RWPE1 (cell line): ENCODE measurements at regions not wholly inside any gene's neighbourhood (a gene's known extent, or its start where the extent isn't known, plus 50 kb on each side); places are given as distances from the start of the nearest gene placed in this dataset.

Source experiments
- CTCF ChIA-PET: fragments of 350-600 bp; sonication (Branson Sonifier 250); formaldehyde crosslinking; extraction: SDS; loops from one replicate; lab custom pipeline; 2021; lab: Yijun Ruan, JAX
- POLR2A ChIA-PET: fragments of 400-600 bp; formaldehyde crosslinking; extraction: SDS; loops from one replicate; lab custom pipeline; 2020; ENCODE audit warnings: antibody characterized with exemption; ENCODE audit not compliant: low non-redundant PET; lab: Yijun Ruan, JAX
- DNase-seq: peaks from one replicate; pipeline ENCODE4 v3.0.0; 2012; ENCODE audit warnings: low spot score
- H3K27ac ChIP-seq: fragments of 450-650 bp; 2 replicates; pipeline ENCODE4 v1.5.1; 2017
- TF ChIP-seq, protein P1 (sequence below): fragments of 450-650 bp; conservative IDR thresholded peaks from 2 replicates; pipeline ENCODE4 v1.5.1; 2017; ENCODE audit warnings: low read depth, mild to moderate bottlenecking

DNA sequence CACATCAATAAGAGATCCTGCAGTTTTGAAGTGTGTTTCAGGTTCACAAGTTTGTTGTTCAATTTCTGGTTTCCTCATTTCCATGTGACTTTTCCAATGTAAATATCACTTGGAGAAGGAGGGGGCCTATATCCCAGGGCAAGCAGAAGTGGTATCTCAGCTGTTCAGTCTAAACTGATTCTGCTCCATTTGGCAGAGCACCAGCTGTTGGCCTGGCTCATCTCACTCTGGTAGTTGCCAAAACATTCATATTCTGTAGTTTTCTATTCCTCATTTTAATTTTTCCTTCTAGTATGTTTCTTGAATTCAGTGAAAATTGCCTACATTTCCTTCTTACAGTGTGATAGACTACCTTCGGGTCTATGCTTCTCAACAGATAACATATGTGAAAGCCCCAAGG lies 101.8 kb upstream of the TAC1 start:
- ChIA-PET CTCF (no interaction called here), POLR2A (no interaction called here)
- TF ChIP-seq, protein P1, sequence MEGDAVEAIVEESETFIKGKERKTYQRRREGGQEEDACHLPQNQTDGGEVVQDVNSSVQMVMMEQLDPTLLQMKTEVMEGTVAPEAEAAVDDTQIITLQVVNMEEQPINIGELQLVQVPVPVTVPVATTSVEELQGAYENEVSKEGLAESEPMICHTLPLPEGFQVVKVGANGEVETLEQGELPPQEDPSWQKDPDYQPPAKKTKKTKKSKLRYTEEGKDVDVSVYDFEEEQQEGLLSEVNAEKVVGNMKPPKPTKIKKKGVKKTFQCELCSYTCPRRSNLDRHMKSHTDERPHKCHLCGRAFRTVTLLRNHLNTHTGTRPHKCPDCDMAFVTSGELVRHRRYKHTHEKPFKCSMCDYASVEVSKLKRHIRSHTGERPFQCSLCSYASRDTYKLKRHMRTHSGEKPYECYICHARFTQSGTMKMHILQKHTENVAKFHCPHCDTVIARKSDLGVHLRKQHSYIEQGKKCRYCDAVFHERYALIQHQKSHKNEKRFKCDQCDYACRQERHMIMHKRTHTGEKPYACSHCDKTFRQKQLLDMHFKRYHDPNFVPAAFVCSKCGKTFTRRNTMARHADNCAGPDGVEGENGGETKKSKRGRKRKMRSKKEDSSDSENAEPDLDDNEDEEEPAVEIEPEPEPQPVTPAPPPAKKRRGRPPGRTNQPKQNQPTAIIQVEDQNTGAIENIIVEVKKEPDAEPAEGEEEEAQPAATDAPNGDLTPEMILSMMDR: no peak
- no peak for DNase-seq
- no peak overlapping the region for H3K27ac ChIP-seq

DNA sequence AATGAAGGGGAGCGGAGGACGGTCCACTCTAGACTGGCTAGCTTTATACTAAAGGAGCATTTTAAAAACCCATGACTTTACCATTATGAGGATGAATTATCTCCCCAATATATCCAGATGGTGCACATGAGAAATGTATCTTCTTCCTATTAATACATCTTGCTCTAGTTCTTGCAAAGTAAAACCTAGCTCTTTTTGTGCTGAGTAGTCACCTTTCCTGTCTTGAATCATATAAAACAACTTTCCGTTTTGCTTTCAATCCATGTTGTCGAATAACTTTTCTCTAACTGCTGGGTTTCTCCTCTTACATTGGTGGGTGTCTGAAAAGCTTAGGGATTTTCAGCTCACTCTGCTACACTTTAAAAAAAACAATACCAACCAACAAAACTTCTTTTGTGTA lies 96.3 kb upstream of the TAC1 start:
- TF ChIP-seq, protein P1: no peak
- POLR2A ChIA-PET: no interaction called here
- CTCF ChIA-PET: interaction anchor here (0.6 kb wide), 1 partner anchor 206 kb away, joined by 3 read pairs; no protein-coding TSS in a partner anchor
- no peak overlapping the region for H3K27ac ChIP-seq
- DNase-seq: no peak

DNA sequence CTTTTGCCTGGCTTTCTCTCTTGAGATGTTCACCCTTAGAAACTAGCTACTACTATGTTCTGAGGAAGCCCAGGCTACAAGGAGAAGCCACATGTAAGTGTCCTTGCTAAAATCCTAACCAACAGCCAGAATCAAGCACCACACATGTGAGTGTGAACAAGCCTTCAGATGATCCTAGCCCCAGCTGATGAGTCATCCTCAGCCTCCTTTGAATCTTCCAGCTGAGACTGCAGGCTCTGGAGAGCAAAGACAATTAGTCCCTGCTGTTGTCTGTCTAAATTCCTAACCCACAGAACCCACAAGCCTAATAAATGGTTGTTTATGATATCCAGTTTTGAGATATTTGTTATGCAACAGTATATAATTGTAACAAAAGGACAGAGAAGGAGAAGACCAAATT lies 92.8 kb upstream of the TAC1 start:
- TF ChIP-seq, protein P1: no peak
- POLR2A ChIA-PET: no interaction called here
- H3K27ac ChIP-seq: no peak overlapping the region
- DNase-seq: no peak
- CTCF ChIA-PET: no interaction called here

DNA sequence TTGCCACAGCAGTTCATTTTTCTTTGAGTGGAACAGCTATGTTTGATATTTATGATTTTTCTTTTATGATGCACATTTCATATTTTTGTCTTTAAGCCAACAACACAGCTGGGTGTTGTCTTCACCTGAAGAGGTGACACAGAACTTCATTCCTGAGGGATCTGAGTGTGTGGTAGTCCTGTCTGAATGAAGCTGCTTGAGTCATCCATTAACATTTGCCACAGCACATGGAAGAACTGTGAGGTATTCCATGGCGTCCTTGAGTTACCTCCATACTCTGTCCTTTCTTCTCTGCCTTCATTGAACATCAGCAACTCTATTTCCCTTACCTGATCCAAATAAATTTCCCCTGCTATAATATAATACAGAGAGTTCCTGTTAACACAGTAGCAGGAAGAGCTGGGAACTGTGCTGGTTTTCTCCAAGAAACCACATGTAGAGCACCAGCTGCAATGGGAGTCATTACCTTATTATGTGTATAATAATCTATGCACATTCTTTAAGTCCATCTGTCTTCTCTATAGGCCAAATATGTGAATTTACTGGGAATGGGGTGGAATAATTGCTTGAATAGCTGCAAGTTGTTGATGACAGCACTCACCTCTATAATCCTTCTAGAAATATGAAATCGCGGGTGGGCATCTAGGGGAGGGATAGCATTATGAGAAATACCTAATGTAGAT lies 72.4 kb upstream of the TAC1 start:
- TF ChIP-seq, protein P1: no peak
- no peak overlapping the region for H3K27ac ChIP-seq
- ChIA-PET CTCF (interaction anchor here (0.6 kb wide), 1 partner anchor 18 kb away, joined by 3 read pairs; no protein-coding TSS in a partner anchor), POLR2A (no interaction called here)
- no peak for DNase-seq

DNA sequence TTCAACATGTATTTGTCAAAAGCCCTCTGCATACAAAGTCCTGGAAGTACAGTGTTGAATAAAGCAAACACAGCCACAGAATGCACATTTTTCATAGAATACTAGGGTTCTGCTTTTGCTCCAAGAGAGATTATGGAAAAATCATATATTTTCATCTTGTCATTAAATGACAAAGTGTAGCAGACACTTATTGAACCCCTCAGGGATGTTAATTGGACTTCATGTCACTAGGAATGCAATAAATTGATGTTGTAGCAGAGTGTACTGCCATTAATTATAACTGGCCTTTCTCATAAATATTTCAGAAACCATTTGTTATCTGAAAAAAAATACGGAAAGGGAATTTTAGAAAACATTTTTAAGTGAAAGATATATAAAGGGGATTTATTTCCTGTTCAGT lies 64.5 kb upstream of the TAC1 start:
- H3K27ac ChIP-seq: no peak overlapping the region
- no peak for DNase-seq
- ChIA-PET CTCF (no interaction called here), POLR2A (no interaction called here)
- TF ChIP-seq, protein P1: no peak

DNA sequence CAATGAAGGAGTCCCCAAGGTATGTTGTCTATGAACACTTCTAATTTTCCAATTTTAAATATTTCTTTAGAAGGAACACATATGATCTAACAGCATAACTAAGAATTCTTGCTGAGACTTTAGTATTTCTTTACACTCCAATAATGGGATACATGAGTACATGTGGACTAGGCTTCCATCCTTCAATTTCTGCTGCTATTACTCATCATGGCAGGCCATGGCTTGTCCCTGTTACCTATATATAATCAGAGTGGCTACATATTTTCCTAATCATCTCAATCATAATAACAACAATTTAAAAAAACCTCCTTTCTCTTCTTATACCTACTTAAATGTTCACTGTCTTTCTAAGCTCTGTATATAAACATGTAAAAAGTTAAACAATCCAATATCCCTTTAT lies 60.3 kb upstream of the TAC1 start:
- TF ChIP-seq, protein P1: no peak
- DNase-seq: peak; percentile 24
- ChIA-PET POLR2A (no interaction called here), CTCF (no interaction called here)
- no peak overlapping the region for H3K27ac ChIP-seq
